ENCODE measurements at regions not wholly inside any gene's neighbourhood (a gene's known extent, or its start where the extent isn't known, plus 50 kb on each side); places are given as distances from the start of the nearest gene placed in this dataset.

- DNase-seq: no peak
- no peak for ATAC-seq
Measured at GRCh38 chr7:33757050-33757449, 148.3 kb upstream of the BMPER start.

- no peak for ATAC-seq
- peak; percentile 26 for DNase-seq
Measured at GRCh38 chr7:33757563-33758165, 147.7 kb upstream of the BMPER start.

GRCh38 chr7:33760146-33760545 is 145.2 kb upstream of the BMPER start:
- no peak for ATAC-seq

GRCh38 chr7:33760834-33761233 is 144.5 kb upstream of the BMPER start:
- no peak for DNase-seq
- ATAC-seq: no peak

More at GRCh38 chr7:33760146-33760545, 145.2 kb upstream of the BMPER start:
- no peak for DNase-seq

- DNase-seq (no peak), ATAC-seq (no peak)
Measured at GRCh38 chr7:33761449-33762080, 143.8 kb upstream of the BMPER start.

- DNase-seq (no peak), ATAC-seq (no peak)
Measured at GRCh38 chr7:33762151-33762910, 143.0 kb upstream of the BMPER start.

GRCh38 chr7:33762911-33763306 is 142.4 kb upstream of the BMPER start:
- no peak for DNase-seq
- no peak for ATAC-seq

GRCh38 chr7:33764752-33765451 is 140.4 kb upstream of the BMPER start:
- no peak for DNase-seq

GRCh38 chr7:33766405-33766804 is 138.9 kb upstream of the BMPER start:
- DNase-seq (no peak), ATAC-seq (no peak)

More at GRCh38 chr7:33764752-33765451, 140.4 kb upstream of the BMPER start:
- no peak for ATAC-seq

- ATAC-seq: no peak
- DNase-seq: no peak
Measured at GRCh38 chr7:33769930-33770329, 135.4 kb upstream of the BMPER start.

- ATAC-seq (no peak), DNase-seq (no peak)
Measured at GRCh38 chr7:33770576-33770975, 134.8 kb upstream of the BMPER start.

- ATAC-seq: no peak
- no peak for DNase-seq
Measured at GRCh38 chr7:33771422-33771821, 133.9 kb upstream of the BMPER start.

- ATAC-seq (peak; percentile 51), DNase-seq (no peak)
Measured at GRCh38 chr7:33773053-33773452, 132.3 kb upstream of the BMPER start.

GRCh38 chr7:33774762-33775523 is 130.4 kb upstream of the BMPER start:
- no peak for ATAC-seq

GRCh38 chr7:33775790-33776189 is 129.5 kb upstream of the BMPER start:
- ATAC-seq (no peak), DNase-seq (no peak)

More at GRCh38 chr7:33774762-33775523, 130.4 kb upstream of the BMPER start:
- no peak for DNase-seq

- DNase-seq (no peak), ATAC-seq (no peak)
Measured at GRCh38 chr7:33776788-33777187, 128.6 kb upstream of the BMPER start.

GRCh38 chr7:33778195-33778594 is 127.1 kb upstream of the BMPER start:
- no peak for DNase-seq
- no peak for ATAC-seq

GRCh38 chr7:33779216-33779615 is 126.1 kb upstream of the BMPER start:
- ATAC-seq (no peak), DNase-seq (no peak)

- ATAC-seq: no peak
- no peak for DNase-seq
Measured at GRCh38 chr7:33781167-33781566, 124.2 kb upstream of the BMPER start.

GRCh38 chr7:33781796-33782195 is 123.5 kb upstream of the BMPER start:
- DNase-seq: no peak
- ATAC-seq: no peak

GRCh38 chr7:33784000-33784399 is 121.3 kb upstream of the BMPER start:
- ATAC-seq: no peak
- DNase-seq: no peak

GRCh38 chr7:33788531-33788930 is 116.8 kb upstream of the BMPER start:
- DNase-seq: no peak
- no peak for ATAC-seq

All from stimulated activated naive CD8-positive, alpha-beta T cell treated with anti-CD3 and anti-CD28 coated beads, Interleukin-15, Interleukin-2, amounts not matched to agents 100 U/mL and 50 U/mL, for 24 hours (primary cell).